GM23338 (cell line): ENCODE measurements at regions not wholly inside any gene's neighbourhood (a gene's known extent, or its start where the extent isn't known, plus 50 kb on each side); places are given as distances from the start of the nearest gene placed in this dataset.

Experiments
- ATAC-seq: fragments of 200-7000 bp; cut with Tn5 transposase; 3 replicates; pipeline ENCODE4 v1.9.1; 2020
- DNase-seq: peaks from one replicate; pipeline ENCODE4 v3.0.0-alpha.2; 2015; ENCODE audit warnings: low spot score
- H2AFZ ChIP-seq: fragments of 200-600 bp; sonication (generic); 2 replicates; pipeline ENCODE4 v1.8.0; 2016; ENCODE audit warnings: antibody characterized with exemption, mild to moderate bottlenecking, moderate library complexity
- H3F3A ChIP-seq: fragments of 200-600 bp; sonication (generic); replicated peaks from 2 replicates; pipeline ENCODE4 v1.8.0; 2017; ENCODE audit warnings: antibody characterized with exemption, mixed run types, low read depth
- H3K27ac ChIP-seq: fragments of 200-600 bp; sonication (generic); 2 replicates; pipeline ENCODE4 v1.6.1; 2016; ENCODE audit warnings: low read depth
- H3K27me3 ChIP-seq: fragments of 200-600 bp; sonication (generic); 2 replicates; pipeline ENCODE4 v1.8.0; 2016; ENCODE audit warnings: mild to moderate bottlenecking, mixed run types, moderate library complexity; ENCODE audit not compliant: insufficient read depth
- H3K36me3 ChIP-seq: fragments of 200-600 bp; sonication (generic); 2 replicates; pipeline ENCODE4 v1.8.0; 2016; ENCODE audit warnings: mild to moderate bottlenecking; ENCODE audit not compliant: insufficient read depth
- H3K4me1 ChIP-seq: fragments of 200-600 bp; sonication (generic); 2 replicates; pipeline ENCODE4 v1.8.0; 2016; ENCODE audit warnings: mild to moderate bottlenecking, moderate library complexity; ENCODE audit not compliant: insufficient read depth
- H3K4me2 ChIP-seq: fragments of 200-600 bp; sonication (generic); 2 replicates; pipeline ENCODE4 v1.7.1; 2017; ENCODE audit warnings: mixed run types
- H3K4me3 ChIP-seq: fragments of 200-600 bp; sonication (generic); 2 replicates; pipeline ENCODE4 v1.6.1; 2016; ENCODE audit warnings: mixed run types
- H3K79me2 ChIP-seq: fragments of 200-600 bp; sonication (generic); replicated peaks from 2 replicates; pipeline ENCODE4 v1.8.0; 2017; ENCODE audit warnings: mild to moderate bottlenecking; ENCODE audit not compliant: insufficient read depth
- H3K9me2 ChIP-seq: fragments of 200-600 bp; sonication (generic); 2 replicates; pipeline ENCODE4 v1.8.0; 2017; ENCODE audit not compliant: insufficient read depth
- H4K20me1 ChIP-seq: fragments of 200-600 bp; sonication (generic); replicated peaks from 2 replicates; pipeline ENCODE4 v1.8.0; 2017; ENCODE audit warnings: mild to moderate bottlenecking; ENCODE audit not compliant: insufficient read depth
- H3K27ac Mint-ChIP-seq: 2 replicates; pipeline ENCODE4 v1.8.0; 2020; ENCODE audit warnings: inconsistent platforms, mild to moderate bottlenecking, moderate library complexity, mixed read lengths
- H3K27me3 Mint-ChIP-seq: 3 replicates; pipeline ENCODE4 v1.8.0; 2022; ENCODE audit warnings: low read depth, mild to moderate bottlenecking, moderate library complexity, mixed read lengths, inconsistent platforms; ENCODE audit not compliant: insufficient read depth, poor library complexity
- H3K36me3 Mint-ChIP-seq: 3 replicates; pipeline ENCODE4 v1.8.0; 2021; ENCODE audit warnings: low read depth, mild to moderate bottlenecking, inconsistent platforms, moderate library complexity, mixed read lengths
- H3K4me1 Mint-ChIP-seq: 3 replicates; pipeline ENCODE4 v1.8.0; 2020; ENCODE audit warnings: mild to moderate bottlenecking, inconsistent platforms, mixed read lengths
- H3K4me3 Mint-ChIP-seq: 3 replicates; pipeline ENCODE4 v1.8.0; 2021; ENCODE audit warnings: moderate library complexity, mild to moderate bottlenecking, inconsistent platforms, mixed read lengths
- H3K9me3 Mint-ChIP-seq: 3 replicates; pipeline ENCODE4 v1.8.0; 2020; ENCODE audit warnings: moderate library complexity, mild to moderate bottlenecking, inconsistent platforms, mixed read lengths
- CREB1 ChIP-seq: fragments of 250-450 bp; sonication (Bioruptor Pico); IDR thresholded peaks from 2 replicates; pipeline ENCODE4 v1.5.0; 2020; ENCODE audit warnings: low read depth, mild to moderate bottlenecking, moderate library complexity
- ETS1 ChIP-seq: IDR thresholded peaks from 2 replicates; pipeline ENCODE4 v1.6.1; 2016; ENCODE audit warnings: antibody characterized with exemption
- EZH2 ChIP-seq: fragments of 200-600 bp; sonication (generic); IDR thresholded peaks from one replicate; pipeline ENCODE4 v1.8.0; 2017; ENCODE audit warnings: antibody characterized with exemption, mild to moderate bottlenecking, low read depth; ENCODE audit not compliant: unreplicated experiment
- EZH2phosphoT487 ChIP-seq: fragments of 200-600 bp; sonication (generic); IDR thresholded peaks from one replicate; pipeline ENCODE4 v1.8.1; 2018; ENCODE audit warnings: antibody characterized with exemption; ENCODE audit not compliant: unreplicated experiment
- JUNB ChIP-seq: IDR thresholded peaks from one replicate; pipeline ENCODE4 v1.6.1; 2016; ENCODE audit warnings: antibody characterized with exemption; ENCODE audit not compliant: unreplicated experiment
- NANOG ChIP-seq: IDR thresholded peaks from 2 replicates; pipeline ENCODE4 v1.6.1; 2016; ENCODE audit warnings: antibody characterized with exemption, borderline replicate concordance
- POLR2AphosphoS5 ChIP-seq: IDR thresholded peaks from 2 replicates; pipeline ENCODE4 v1.6.1; 2016; ENCODE audit warnings: antibody characterized with exemption, low read depth
- REST ChIP-seq: IDR thresholded peaks from one replicate; pipeline ENCODE4 v1.6.1; 2018; ENCODE audit warnings: antibody characterized with exemption; ENCODE audit not compliant: unreplicated experiment
- STAT1 ChIP-seq: IDR thresholded peaks from one replicate; pipeline ENCODE4 v1.6.1; 2016; ENCODE audit warnings: antibody characterized with exemption; ENCODE audit not compliant: unreplicated experiment
- ZNF114 ChIP-seq: fragments of 250-450 bp; sonication (Bioruptor Pico); IDR thresholded peaks from 2 replicates; pipeline ENCODE4 v1.5.0; 2020; ENCODE audit warnings: mild to moderate bottlenecking, moderate library complexity
- ZNF462 ChIP-seq: fragments of 250-450 bp; sonication (Bioruptor Pico); IDR thresholded peaks from 2 replicates; pipeline ENCODE4 v1.5.0; 2020; ENCODE audit warnings: mild to moderate bottlenecking, moderate library complexity

- Histone ChIP-seq H3K4me3 (no peak overlapping the region), H3K4me1 (peaks cover 11% of the 10 kb centered on the region; the same call in 1 of the 2 replicates), H3K79me2 (no peaks in the 10 kb centered on the region), H3K27ac (no peak overlapping the region), H3K4me2 (no peak overlapping the region), H3K27me3 (no peaks in the 10 kb centered on the region), H4K20me1 (no peaks in the 10 kb centered on the region), H3K9me2 (peaks cover 9% of the 10 kb centered on the region; the same call in 1 of the 2 replicates), H3F3A (no peaks in the 10 kb centered on the region), H2AFZ (no peak overlapping the region), H3K36me3 (no peaks in the 10 kb centered on the region)
- ATAC-seq (no peak), DNase-seq (no peak)
- no peak for TF ChIP-seq POLR2AphosphoS5
- no peak for TF ChIP-seq CREB1 (CRISPR knock-in tag)
- no peak overlapping the region for H3K27ac Mint-ChIP-seq
- peaks cover 4% of the 10 kb centered on the region for H3K27me3 Mint-ChIP-seq
- H3K4me1 Mint-ChIP-seq, result peaks cover 17% of the 10 kb centered on the region
- no peaks in the 10 kb centered on the region for H3K36me3 Mint-ChIP-seq
- H3K9me3 Mint-ChIP-seq, result no peaks in the 10 kb centered on the region
- no peak overlapping the region for H3K4me3 Mint-ChIP-seq
These were observed 417.5 kb upstream of the ARGLU1 start for GRCh38 chr13:106985481-106985880.

- Histone ChIP-seq H3K9me2 (no peaks in the 10 kb centered on the region), H2AFZ (no peak overlapping the region), H3K4me1 (peaks cover 6% of the 10 kb centered on the region; the same call in 1 of the 2 replicates), H3K36me3 (no peaks in the 10 kb centered on the region), H3K4me2 (no peak overlapping the region), H3K4me3 (no peak overlapping the region), H3F3A (no peaks in the 10 kb centered on the region), H3K27ac (no peak overlapping the region), H3K27me3 (no peaks in the 10 kb centered on the region), H4K20me1 (no peaks in the 10 kb centered on the region), H3K79me2 (no peaks in the 10 kb centered on the region)
- H3K36me3 Mint-ChIP-seq, result no peaks in the 10 kb centered on the region
- peaks cover 9% of the 10 kb centered on the region for H3K4me1 Mint-ChIP-seq
- ATAC-seq, result no peak
- no peak overlapping the region for H3K27ac Mint-ChIP-seq
- no peak for DNase-seq
- H3K27me3 Mint-ChIP-seq, result peaks cover under 1% of the 10 kb centered on the region
- H3K4me3 Mint-ChIP-seq, result no peak overlapping the region
- no peaks in the 10 kb centered on the region for H3K9me3 Mint-ChIP-seq
- no peak for TF ChIP-seq ZNF114 (CRISPR knock-in tag)
- TF ChIP-seq NANOG, result no peak
- TF ChIP-seq JUNB, result no peak
- TF ChIP-seq ZNF462 (CRISPR knock-in tag), result no peak
- TF ChIP-seq EZH2, result no peak
- no peak for TF ChIP-seq CREB1 (CRISPR knock-in tag)
- TF ChIP-seq ETS1, result no peak
- no peak for TF ChIP-seq STAT1
- no peak for TF ChIP-seq EZH2phosphoT487
- no peak for TF ChIP-seq REST
- TF ChIP-seq POLR2AphosphoS5, result no peak
These were observed 413.1 kb upstream of the ARGLU1 start for GRCh38 chr13:106981051-106981450.
